Uterus (tissue), 2 donors: ENCODE measurements at regions not wholly inside any gene's neighbourhood (a gene's known extent, or its start where the extent isn't known, plus 50 kb on each side); places are given as distances from the start of the nearest gene placed in this dataset.

ENCODE experiments used
- CTCF ChIP-seq, 4 experiments: fragments of 200-600 bp in 2 of 4; fragments of 450-650 bp in 2 of 4; sonication (generic) in 2 of 4; IDR thresholded peaks; one replicate each; pipeline ENCODE4 v1.5.1; 2016 to 2019; ENCODE audit warnings: antibody characterized with exemption in 4 of 4, mild to moderate bottlenecking in 2 of 4, moderate library complexity in 1 of 4
- POLR2A ChIP-seq, 2 donors: fragments of 450-650 bp; IDR thresholded peaks; one replicate each; pipeline ENCODE4 v1.6.1; 2016; ENCODE audit warnings: antibody characterized with exemption in 2 of 2, mild to moderate bottlenecking in 1 of 2, moderate library complexity in 1 of 2

DNA sequence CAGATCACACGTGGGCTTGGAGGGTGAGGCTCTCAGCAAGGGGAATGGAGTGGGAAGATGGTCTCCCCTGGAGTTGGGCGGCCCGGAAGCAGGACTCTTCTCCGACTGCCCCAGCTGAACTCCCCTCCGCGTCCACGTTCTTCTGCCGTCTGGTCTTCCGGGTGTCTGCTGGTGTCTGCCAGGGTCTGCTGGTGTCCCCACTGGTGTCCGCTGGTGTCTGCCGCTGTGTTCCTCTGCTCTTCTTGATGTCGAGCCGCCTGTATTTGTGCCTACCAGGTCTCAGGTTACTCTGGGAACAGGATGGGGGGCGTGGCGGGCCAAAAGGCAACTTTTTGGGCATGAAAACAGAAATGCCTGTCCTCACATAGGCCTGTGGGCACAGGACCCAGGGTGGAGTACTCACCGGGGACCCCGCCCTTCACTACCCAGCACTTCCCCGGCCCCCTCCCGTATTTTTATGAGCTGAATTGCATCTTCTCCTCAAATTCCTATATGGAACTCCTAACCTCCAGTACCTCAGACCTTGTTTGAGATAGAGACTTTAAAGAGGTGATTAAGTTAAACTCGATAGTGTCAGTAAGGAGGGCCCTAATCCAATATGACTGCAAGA, 675.4 kb downstream of the SEMA5A start:
- TF ChIP-seq POLR2A (IDR thresholded peaks at IDR 0.05), result no peak
- TF ChIP-seq CTCF (IDR thresholded peaks at IDR 0.05), result no peak
